ENCODE measurements at regions not wholly inside any gene's neighbourhood (a gene's known extent, or its start where the extent isn't known, plus 50 kb on each side); places are given as distances from the start of the nearest gene placed in this dataset.

- Histone ChIP-seq H3K4me3 (ENCODE audit: low read depth in 1 of 3, low read length in 3 of 3) (no peak overlapping the region), H3K4me1 (ENCODE audit: control insufficient read depth in 4 of 4, insufficient read depth in 4 of 4, low read length in 3 of 4) (peaks cover 0 to 5% (median 4%) of the 10 kb centered on the region in 4 donors), H3K9ac (ENCODE audit: low read depth in 1 of 2, low read length in 2 of 2) (no peak overlapping the region), H3K27me3 (ENCODE audit: control insufficient read depth in 4 of 4, insufficient read depth in 4 of 4, low read length in 3 of 4) (peaks cover 0 to 2% (median 0%) of the 10 kb centered on the region in 4 donors), H3K36me3 (ENCODE audit: control insufficient read depth in 4 of 4, insufficient read depth in 3 of 4, low read depth in 1 of 4, low read length in 3 of 4) (no peaks in the 10 kb centered on the region), H3K9me3 (ENCODE audit: control insufficient read depth in 4 of 4, low read length in 3 of 4) (no peaks in the 10 kb centered on the region), H3K27ac (ENCODE audit: low read depth in 1 of 2, low read length in 2 of 2) (no peak overlapping the region)
- DNase-seq (ENCODE audit: low spot score): no peak
- TF ChIP-seq CTCF (IDR thresholded peaks at IDR 0.05; ENCODE audit: low read depth, low read length, missing input control) (no peak), ZBTB33 (IDR thresholded peaks at IDR 0.05) (no peak), EGR1 (IDR thresholded peaks at IDR 0.05; ENCODE audit: low read depth in 2 of 2) (no peak), YY1 (IDR thresholded peaks at IDR 0.05) (no peak), HNF4G (IDR thresholded peaks at IDR 0.05) (no peak), GABPA (IDR thresholded peaks at IDR 0.05 in 1 of 2, conservative IDR thresholded peaks at IDR 0.05 in 1 of 2) (no peak), REST (IDR thresholded peaks at IDR 0.05) (no peak), JUND (IDR thresholded peaks at IDR 0.05) (no peak), ATF3 (IDR thresholded peaks at IDR 0.05) (no peak), FOXA2 (IDR thresholded peaks at IDR 0.05) (no peak)
- 41% methylated on average over 1 of the region's 1 CpG for WGBS
Measured at GRCh38 chr6:27076116-27076515, 171.4 kb upstream of the PRSS16 start.

DNA sequence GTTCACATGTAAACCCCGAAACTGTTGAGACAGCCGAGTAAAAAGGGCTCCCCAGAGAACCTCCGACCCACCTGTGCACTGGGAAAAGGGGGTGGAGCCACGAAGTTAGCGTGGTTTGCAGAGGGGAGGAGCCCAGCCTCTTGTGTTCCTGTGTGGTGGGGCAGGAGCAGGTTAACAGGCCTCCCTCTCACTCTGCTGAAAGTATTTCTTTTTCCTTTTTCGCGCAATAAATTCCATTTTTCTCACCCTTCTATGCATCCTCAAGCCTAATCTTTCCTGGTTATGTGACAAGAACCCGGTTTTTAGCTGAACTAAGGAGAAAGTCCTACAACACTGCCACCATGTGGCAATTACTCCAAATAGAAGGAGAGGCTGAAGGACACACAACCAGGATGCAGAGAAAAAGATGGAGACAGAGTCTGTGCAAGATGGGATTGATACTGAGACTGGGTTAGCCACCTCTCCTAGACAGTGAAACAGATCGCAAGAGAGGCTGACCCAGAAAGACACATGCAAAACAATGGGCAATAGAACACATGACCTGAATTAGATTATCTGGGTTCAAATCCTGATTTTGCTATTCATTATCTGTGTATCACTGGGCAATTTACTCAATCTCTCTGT lies 168.7 kb upstream of the PRSS16 start:
- Histone ChIP-seq H3K9ac (ENCODE audit: low read depth in 1 of 2, low read length in 2 of 2) (no peak overlapping the region), H3K9me3 (ENCODE audit: control insufficient read depth in 4 of 4, low read length in 3 of 4) (no peaks in the 10 kb centered on the region), H3K4me1 (ENCODE audit: control insufficient read depth in 4 of 4, insufficient read depth in 4 of 4, low read length in 3 of 4) (peaks cover 0 to 5% (median 4%) of the 10 kb centered on the region in 4 donors), H3K36me3 (ENCODE audit: control insufficient read depth in 4 of 4, insufficient read depth in 3 of 4, low read depth in 1 of 4, low read length in 3 of 4) (no peaks in the 10 kb centered on the region), H3K4me3 (ENCODE audit: low read depth in 1 of 3, low read length in 3 of 3) (peak overlapping the region; percentile 24 to 65 (median 43)), H3K27me3 (ENCODE audit: control insufficient read depth in 4 of 4, insufficient read depth in 4 of 4, low read length in 3 of 4) (peaks cover 0 to 2% (median 0%) of the 10 kb centered on the region in 4 donors), H3K27ac (ENCODE audit: low read depth in 1 of 2, low read length in 2 of 2) (no peak overlapping the region)
- WGBS: 3% methylated on average over 9 of the region's 9 CpGs
- TF ChIP-seq RAD21 (IDR thresholded peaks at IDR 0.05) (peak; percentile 91 to 92), HNF4A (conservative IDR thresholded peaks at IDR 0.05) (no peak), YY1 (IDR thresholded peaks at IDR 0.05) (no peak), TAF1 (conservative IDR thresholded peaks at IDR 0.05) (no peak), SP1 (IDR thresholded peaks at IDR 0.05) (no peak), ATF3 (IDR thresholded peaks at IDR 0.05) (no peak), HNF4G (IDR thresholded peaks at IDR 0.05) (no peak), GABPA (IDR thresholded peaks at IDR 0.05 in 1 of 2, conservative IDR thresholded peaks at IDR 0.05 in 1 of 2) (no peak), RXRA (IDR thresholded peaks at IDR 0.05) (no peak), JUND (IDR thresholded peaks at IDR 0.05) (no peak), CTCF (IDR thresholded peaks at IDR 0.05; ENCODE audit: low read depth, low read length, missing input control) (peak; percentile 68), REST (IDR thresholded peaks at IDR 0.05) (no peak), NR2F2 (IDR thresholded peaks at IDR 0.05) (no peak)
- no peak for DNase-seq (ENCODE audit: low spot score)
